Endothelial cell of umbilical vein (primary cell): ENCODE measurements at regions not wholly inside any gene's neighbourhood (a gene's known extent, or its start where the extent isn't known, plus 50 kb on each side); places are given as distances from the start of the nearest gene placed in this dataset.

Experiments used
- BruUV-seq: library from RNA; stranded (reverse); fragments of 400-500 nt; replicated peaks from 2 replicates; lab custom pipeline; 2021; lab: Mats Ljungman, UMichigan
- CTCF ChIA-PET: fragments of 300-600, 350-600 bp; sonication (Branson Sonifier 250); formaldehyde crosslinking; loops from one replicate; lab custom pipeline; 2021; ENCODE audit warnings: antibody characterized with exemption, inconsistent platforms; lab: Charles Lee
- POLR2A ChIA-PET: fragments of 300-600, 350-600 bp; sonication (Branson Sonifier 250); formaldehyde crosslinking; loops from one replicate; lab custom pipeline; 2021; ENCODE audit warnings: antibody characterized with exemption, inconsistent platforms; lab: Charles Lee
- DNase-seq: peaks from one replicate; pipeline ENCODE4 v3.0.0-alpha.2; 2011; ENCODE audit warnings: low read depth, low spot score
- FAIRE-seq: peaks from 2 replicates; lab custom pipeline; 2011; peaks lifted over from hg19 to GRCh38; lab: Jason Lieb, UNC
- H2AFZ ChIP-seq: 2 replicates; pipeline ENCODE4 v1.6.0; 2012; ENCODE audit warnings: low read depth, low read length, control low read depth, inconsistent platforms
- H3K27ac ChIP-seq: 2 replicates; pipeline ENCODE4 v1.5.1; 2011; ENCODE audit warnings: low read depth, mild to moderate bottlenecking, control low read depth, low read length, moderate library complexity; ENCODE audit not compliant: insufficient read depth
- H3K27me3 ChIP-seq, 2 experiments: 2 replicates each; pipeline versions ENCODE4 v1.6.0 to v1.6.1; 2011; ENCODE audit warnings: low read length in 2 of 2, mixed read lengths in 1 of 2; ENCODE audit not compliant: control insufficient read depth in 2 of 2, insufficient read depth in 2 of 2
- H3K36me3 ChIP-seq, 2 experiments: 2 replicates in 1 of 2; 3 replicates in 1 of 2; pipeline ENCODE4 v1.5.1; 2011; ENCODE audit warnings: low read length in 2 of 2, mild to moderate bottlenecking in 1 of 2, moderate library complexity in 1 of 2; ENCODE audit not compliant: control insufficient read depth in 2 of 2, insufficient read depth in 2 of 2; ENCODE audit errors: extremely low read depth in 1 of 2
- H3K4me1 ChIP-seq: 3 replicates; pipeline ENCODE4 v1.5.1; 2011; ENCODE audit warnings: mild to moderate bottlenecking, low read length; ENCODE audit not compliant: control insufficient read depth, insufficient read depth; ENCODE audit errors: extremely low read depth
- H3K4me2 ChIP-seq: 2 replicates; pipeline ENCODE4 v1.6.1; 2011; ENCODE audit warnings: low read length, control low read depth, mixed read lengths; ENCODE audit not compliant: insufficient read depth
- H3K4me3 ChIP-seq, 3 experiments: fragments of 200-600 bp in 1 of 3; sonication (generic), shearing (Covaris generic) in 1 of 3; replicated peaks in 1 of 3; 2 replicates each; pipeline ENCODE4 v1.5.1; 2011 to 2016; ENCODE audit warnings: control low read depth in 3 of 3, low read length in 3 of 3, mild to moderate bottlenecking in 2 of 3, inconsistent platforms in 1 of 3, low read depth in 1 of 3, moderate library complexity in 1 of 3; ENCODE audit not compliant: insufficient read depth in 1 of 3
- H3K79me2 ChIP-seq: 2 replicates; pipeline ENCODE4 v1.6.0; 2012; ENCODE audit warnings: low read length, inconsistent platforms; ENCODE audit not compliant: control insufficient read depth, insufficient read depth
- H3K9ac ChIP-seq: replicated peaks from 2 replicates; pipeline ENCODE3; 2011; ENCODE audit warnings: low read length, control low read depth; ENCODE audit not compliant: insufficient read depth; ENCODE audit errors: extremely low read depth
- H3K9me1 ChIP-seq: replicated peaks from 3 replicates; pipeline ENCODE4 v1.6.0; 2011; ENCODE audit warnings: mild to moderate bottlenecking, low read length; ENCODE audit not compliant: control insufficient read depth, insufficient read depth; ENCODE audit errors: extremely low read depth
- H3K9me3 ChIP-seq: replicated peaks from 2 replicates; pipeline ENCODE4 v1.5.1; 2012; ENCODE audit warnings: low read length, inconsistent platforms; ENCODE audit not compliant: control insufficient read depth, insufficient read depth
- H4K20me1 ChIP-seq: replicated peaks from 2 replicates; pipeline ENCODE3; 2011; ENCODE audit warnings: mild to moderate bottlenecking, low read length; ENCODE audit not compliant: control insufficient read depth, insufficient read depth; ENCODE audit errors: extremely low read depth
- EZH2 ChIP-seq: IDR thresholded peaks from 2 replicates; pipeline ENCODE4 v1.6.1; 2012; ENCODE audit warnings: borderline replicate concordance, low read depth, mild to moderate bottlenecking, moderate library complexity, low read length, inconsistent platforms; ENCODE audit not compliant: severe bottlenecking
- POLR2A ChIP-seq: IDR thresholded peaks from 2 replicates; pipeline ENCODE4 v1.6.1; 2012; ENCODE audit warnings: low read depth, mild to moderate bottlenecking, control low read depth, low read length
- dilution Hi-C: fragments of 300-500 bp; cut with MboI; formaldehyde crosslinking; loops from one replicate; pipeline ENCODE4 v1.15.0; 2019; ENCODE audit warnings: low sequenced_read_pairs; ENCODE audit not compliant: extremely low pct_ligation_motif_present
- intact Hi-C: fragments of 100-400 bp; cut with micrococcal nuclease; formaldehyde crosslinking; loops from one replicate; pipeline ENCODE4 v1.10.0; 2022
- TF ChIP-seq, protein P1 (sequence below), 2 donors: IDR thresholded peaks; 1 replicate in 1 of 2; 2 replicates in 1 of 2; pipeline ENCODE4 v1.5.1; 2011; ENCODE audit warnings: low read length in 2 of 2, mild to moderate bottlenecking in 2 of 2, moderate library complexity in 2 of 2, control low read depth in 1 of 2, inconsistent platforms in 1 of 2, low read depth in 1 of 2; ENCODE audit not compliant: insufficient read depth in 1 of 2; ENCODE audit errors: extremely low read depth in 1 of 2

DNA sequence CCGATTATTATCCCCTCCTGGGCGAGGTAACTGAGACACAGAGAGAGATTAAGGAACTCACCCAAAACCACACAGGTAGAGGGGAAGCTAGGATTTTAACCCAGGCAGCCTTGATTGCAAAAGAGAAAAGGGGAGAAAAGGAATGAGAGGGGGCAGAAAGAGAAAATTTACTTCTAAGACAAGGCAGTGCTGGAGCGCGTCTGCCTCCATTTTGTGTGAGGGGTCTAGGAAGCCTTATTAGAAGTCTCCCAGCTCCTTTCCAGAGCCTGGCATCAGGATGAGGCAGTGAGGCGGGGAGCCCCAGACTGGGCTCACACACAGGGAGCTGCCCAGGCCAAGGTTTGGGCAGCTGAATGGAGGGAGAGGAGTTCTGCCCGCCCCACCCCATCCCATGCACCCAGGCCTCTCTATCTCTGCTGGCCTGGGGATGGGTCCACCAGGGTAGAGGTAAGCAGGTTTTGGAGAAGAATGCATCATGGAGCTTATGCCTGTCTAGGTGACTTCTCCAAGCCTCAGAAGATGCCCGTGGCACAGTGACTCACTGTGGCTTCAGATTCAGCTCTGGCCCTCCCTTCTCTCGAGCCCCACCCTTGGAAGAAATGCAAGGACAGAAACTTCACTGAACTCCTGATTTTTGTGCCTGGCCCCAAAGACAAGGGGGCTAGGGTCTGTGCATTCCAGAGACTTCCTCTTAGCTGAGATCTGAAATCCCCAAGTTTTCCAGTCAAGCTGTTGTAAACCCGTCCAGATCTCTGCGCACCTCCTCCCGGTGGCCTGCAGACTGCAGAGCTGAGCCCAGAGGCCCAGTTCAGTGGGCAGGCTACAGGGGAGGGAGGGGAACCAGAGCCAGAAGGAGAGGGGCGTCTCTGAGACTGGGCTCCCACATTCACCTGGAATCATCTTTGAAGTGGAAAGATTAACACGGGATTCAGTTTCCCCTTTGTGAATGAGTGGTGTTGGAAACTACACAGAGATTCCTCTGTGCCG, 95.1 kb upstream of the CDH5 start:
- DNase-seq = no peak
- ChIA-PET CTCF (interaction anchor here (0.6 to 1.5 kb wide), 10 partner anchors 10 to 1150 kb away, joined by 3 to 8 read pairs (median 3); partner anchors contain the start of gene CDH11), POLR2A (no interaction called here)
- no TSS peak for BruUV-seq
- no peak overlapping the region for H2AFZ ChIP-seq
- no peak for FAIRE-seq
- H4K20me1 ChIP-seq = no peaks in the 10 kb centered on the region
- peaks cover 4% of the 10 kb centered on the region for H3K4me1 ChIP-seq
- no peak overlapping the region for H3K4me3 ChIP-seq
- dilution Hi-C loops = no loop called here
- no peak overlapping the region for H3K9ac ChIP-seq
- H3K27me3 ChIP-seq = peaks cover 0 to 7% of the 10 kb centered on the region in 2 experiments
- H3K36me3 ChIP-seq = no peaks in the 10 kb centered on the region
- TF ChIP-seq, protein P1, sequence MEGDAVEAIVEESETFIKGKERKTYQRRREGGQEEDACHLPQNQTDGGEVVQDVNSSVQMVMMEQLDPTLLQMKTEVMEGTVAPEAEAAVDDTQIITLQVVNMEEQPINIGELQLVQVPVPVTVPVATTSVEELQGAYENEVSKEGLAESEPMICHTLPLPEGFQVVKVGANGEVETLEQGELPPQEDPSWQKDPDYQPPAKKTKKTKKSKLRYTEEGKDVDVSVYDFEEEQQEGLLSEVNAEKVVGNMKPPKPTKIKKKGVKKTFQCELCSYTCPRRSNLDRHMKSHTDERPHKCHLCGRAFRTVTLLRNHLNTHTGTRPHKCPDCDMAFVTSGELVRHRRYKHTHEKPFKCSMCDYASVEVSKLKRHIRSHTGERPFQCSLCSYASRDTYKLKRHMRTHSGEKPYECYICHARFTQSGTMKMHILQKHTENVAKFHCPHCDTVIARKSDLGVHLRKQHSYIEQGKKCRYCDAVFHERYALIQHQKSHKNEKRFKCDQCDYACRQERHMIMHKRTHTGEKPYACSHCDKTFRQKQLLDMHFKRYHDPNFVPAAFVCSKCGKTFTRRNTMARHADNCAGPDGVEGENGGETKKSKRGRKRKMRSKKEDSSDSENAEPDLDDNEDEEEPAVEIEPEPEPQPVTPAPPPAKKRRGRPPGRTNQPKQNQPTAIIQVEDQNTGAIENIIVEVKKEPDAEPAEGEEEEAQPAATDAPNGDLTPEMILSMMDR (IDR thresholded peaks at IDR 0.05; ENCODE audit: extremely low read depth in 1 of 2, insufficient read depth in 1 of 2, low read depth in 1 of 2, low read length in 2 of 2) = no peak
- intact Hi-C loops = loop anchor here (2.0 kb wide), 2 partner anchors 567 to 1151 kb away; no protein-coding TSS in a partner anchor
- H3K9me3 ChIP-seq = no peaks in the 10 kb centered on the region
- H3K4me2 ChIP-seq = no peak overlapping the region
- no peaks in the 10 kb centered on the region for H3K79me2 ChIP-seq
- H3K9me1 ChIP-seq = no peaks in the 10 kb centered on the region
- no peak overlapping the region for H3K27ac ChIP-seq

DNA sequence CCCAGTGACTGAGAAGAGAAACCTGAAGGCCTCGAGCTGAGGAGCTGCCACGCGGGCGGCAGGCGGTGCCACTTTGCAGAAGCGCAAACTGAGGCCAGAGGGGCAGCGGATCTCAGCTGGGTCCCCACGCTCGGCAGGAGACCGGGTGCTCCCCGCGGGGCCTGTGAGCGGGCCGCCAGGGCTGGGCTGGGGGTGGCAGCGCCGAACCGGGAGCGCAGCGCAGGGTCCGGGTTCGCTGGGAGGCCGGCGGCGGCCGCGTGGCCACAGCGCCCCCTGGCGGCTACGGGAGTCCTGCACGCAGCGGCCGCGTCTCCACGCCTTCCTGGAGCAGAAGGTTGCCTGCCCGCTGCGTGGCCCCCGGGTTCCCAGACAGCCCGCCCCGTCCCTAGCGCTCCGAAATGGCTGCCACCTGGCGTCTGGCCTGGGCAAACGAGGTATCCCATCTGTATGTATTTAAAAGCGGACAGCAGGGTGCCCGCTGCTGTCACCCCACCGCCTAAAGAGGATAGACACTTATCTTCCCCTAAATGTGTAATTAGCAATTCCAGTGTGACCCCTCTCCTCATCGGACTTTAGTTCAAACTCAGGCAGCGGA, 96.1 kb upstream of the CDH5 start:
- no TSS peak for BruUV-seq
- H3K4me2 ChIP-seq = peak overlapping the region; percentile 20
- ChIA-PET CTCF (interaction anchor here (0.7 to 1.5 kb wide), 9 partner anchors 9 to 1149 kb away, joined by 3 to 8 read pairs (median 3); partner anchors contain the start of gene CDH11), POLR2A (no interaction called here)
- no peak overlapping the region for H3K27ac ChIP-seq
- peaks cover 4% of the 10 kb centered on the region for H3K4me1 ChIP-seq
- peaks cover 0 to 7% of the 10 kb centered on the region in 2 experiments for H3K27me3 ChIP-seq
- intact Hi-C loops = loop anchor here (2.0 kb wide), 2 partner anchors 566 to 1150 kb away; no protein-coding TSS in a partner anchor
- H3K4me3 ChIP-seq = peak overlapping the region in 1 of 3 experiments; percentile 25
- TF ChIP-seq, protein P1 (IDR thresholded peaks at IDR 0.05; ENCODE audit: extremely low read depth in 1 of 2, insufficient read depth in 1 of 2, low read depth in 1 of 2, low read length in 2 of 2) = peak; percentile 91
- TF ChIP-seq POLR2A = no peak
- peak; percentile 37 for TF ChIP-seq EZH2
- no peaks in the 10 kb centered on the region for H3K9me3 ChIP-seq
- no peaks in the 10 kb centered on the region for H3K9me1 ChIP-seq
- DNase-seq (peak; percentile 53), FAIRE-seq (peak; percentile 85)
- peak overlapping the region; percentile 49 for H2AFZ ChIP-seq
- no peaks in the 10 kb centered on the region for H3K36me3 ChIP-seq
- dilution Hi-C loops = no loop called here
- H4K20me1 ChIP-seq = no peaks in the 10 kb centered on the region
- no peak overlapping the region for H3K9ac ChIP-seq
- no peaks in the 10 kb centered on the region for H3K79me2 ChIP-seq
